ENCODE measurements at regions not wholly inside any gene's neighbourhood (a gene's known extent, or its start where the extent isn't known, plus 50 kb on each side); places are given as distances from the start of the nearest gene placed in this dataset.
"Not testable (repeated sequence)": the region's sequence is repeated elsewhere in the genome, so short reads cannot be mapped to it uniquely, and the experiment has no call there.

GRCh38 chr4:120200573-120201110, 134.0 kb upstream of the MAD2L1 start:
- DNase-seq, result not testable (repeated sequence)

DNA sequence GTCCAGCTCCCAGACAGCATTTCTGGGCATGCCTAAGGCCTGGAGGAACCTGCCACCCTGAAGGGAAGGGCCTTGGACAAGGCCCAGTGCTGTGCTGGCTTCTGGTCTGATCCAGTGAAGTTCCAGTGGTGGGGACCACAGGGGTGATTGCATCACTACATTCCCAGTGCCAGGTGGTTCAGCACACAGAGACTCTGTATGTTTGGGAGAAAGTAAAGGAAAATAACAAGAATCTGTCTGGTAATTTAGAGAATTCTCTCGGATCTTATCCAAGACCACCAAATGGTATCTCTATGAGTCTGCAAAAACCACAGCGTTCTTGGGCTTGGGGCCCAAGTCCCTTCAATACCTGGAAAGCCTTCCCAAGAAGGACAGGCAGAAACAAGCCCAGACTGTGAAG, 131.8 kb upstream of the MAD2L1 start:
- no peak for DNase-seq

- no peak for DNase-seq
Observed at GRCh38 chr4:120177603-120178002, 111.0 kb upstream of the MAD2L1 start.

DNA sequence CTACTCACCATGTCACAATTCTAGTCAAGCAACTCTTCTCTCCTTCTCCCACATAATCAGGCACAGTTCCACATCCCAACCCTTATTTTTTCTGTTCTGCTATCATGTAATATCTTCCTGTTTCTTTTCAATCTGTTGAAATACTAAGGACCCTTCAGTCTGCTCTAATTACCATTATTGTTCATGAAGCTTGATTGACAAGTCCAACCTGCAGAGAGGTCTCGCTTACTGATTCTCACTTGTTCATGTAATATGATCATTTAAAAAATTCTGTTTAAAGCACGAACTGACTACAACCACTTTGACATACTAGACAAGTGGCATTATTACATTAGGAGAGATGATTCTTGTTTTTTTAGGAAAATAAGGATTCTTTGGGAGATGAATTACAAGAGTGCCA, 108.6 kb upstream of the MAD2L1 start:
- no peak for DNase-seq

DNA sequence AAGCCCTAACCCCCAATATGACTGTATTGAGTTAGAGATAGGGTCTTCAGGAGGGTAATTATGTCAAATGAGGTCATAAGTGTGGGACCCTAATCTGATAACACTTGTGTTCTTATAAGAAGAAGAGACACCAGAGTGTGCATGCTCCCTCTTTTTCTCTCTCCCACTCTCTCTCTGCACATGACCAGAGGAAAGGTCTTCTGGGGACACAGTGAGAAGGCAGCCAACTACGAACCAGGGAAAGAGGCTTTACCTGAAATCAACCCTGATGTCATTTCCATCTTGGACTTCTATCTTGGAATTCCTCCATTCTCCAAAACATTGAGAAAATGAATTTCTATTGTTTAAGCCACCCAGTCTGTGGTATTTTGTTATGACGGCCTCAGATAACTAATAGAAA, 97.2 kb upstream of the MAD2L1 start:
- DNase-seq, result no peak

DNA sequence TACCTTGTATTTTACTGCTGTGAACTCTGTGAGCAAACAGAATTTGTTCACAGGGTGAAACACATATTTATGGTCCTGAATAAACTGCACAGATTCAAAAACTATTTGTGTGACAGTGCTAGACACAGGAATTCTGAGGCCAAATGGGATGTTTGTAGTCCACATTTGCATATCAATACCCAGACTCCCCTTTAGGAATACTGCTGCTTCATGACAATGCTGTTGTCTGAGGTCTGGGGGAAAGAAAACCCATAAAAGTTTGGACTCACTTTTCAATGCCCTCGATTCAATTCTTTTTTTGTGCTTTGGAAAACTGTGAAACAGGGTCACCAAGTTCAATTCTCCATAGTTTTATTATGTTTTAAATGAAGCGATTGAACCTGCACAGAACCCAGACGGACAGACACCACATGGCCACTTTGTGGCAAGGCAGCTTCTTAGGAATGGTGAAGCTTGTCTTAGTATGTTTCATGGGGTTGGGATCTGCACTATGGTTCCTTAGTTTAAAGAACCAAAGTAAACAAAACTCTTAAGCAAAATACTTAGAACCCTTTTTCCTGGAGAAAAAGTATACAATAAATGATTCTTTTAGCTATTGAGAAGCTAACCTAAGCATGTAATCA, 92.3 kb upstream of the MAD2L1 start:
- DNase-seq, result no peak

GRCh38 chr4:120158046-120158445, 91.4 kb upstream of the MAD2L1 start:
- DNase-seq, result no peak

DNA sequence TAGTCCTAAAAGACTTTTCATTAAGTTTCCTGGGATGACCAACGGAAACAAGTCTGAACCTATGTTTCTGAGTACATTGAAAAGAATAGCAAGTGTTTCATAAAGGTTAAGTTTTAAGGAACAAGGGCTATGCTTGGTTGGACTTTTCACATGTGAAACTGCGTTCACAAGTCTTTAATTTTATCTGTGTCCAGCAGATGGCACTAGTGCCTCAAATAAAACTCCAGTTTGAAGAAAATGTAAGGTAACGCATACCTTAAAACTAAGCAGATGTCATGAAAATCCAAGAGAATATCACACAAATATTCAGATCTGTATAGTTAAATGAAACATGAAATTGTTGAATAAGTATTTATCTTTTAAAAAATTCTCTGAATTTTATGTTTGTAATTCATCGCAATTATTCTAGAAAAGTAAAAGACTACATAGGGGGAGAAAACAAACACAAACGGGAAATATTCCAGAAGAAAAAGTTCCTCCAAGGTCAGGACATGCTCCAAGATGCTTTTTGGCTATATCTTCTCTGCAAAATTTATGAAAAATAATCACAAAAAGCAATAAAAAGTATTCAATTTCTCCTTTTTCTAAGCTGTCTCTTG, 89.6 kb upstream of the MAD2L1 start:
- peak; percentile 65 to 70 for DNase-seq

- DNase-seq, result no peak
Observed at GRCh38 chr4:120155287-120155686, 88.6 kb upstream of the MAD2L1 start.

GRCh38 chr4:120144634-120145033, 78.0 kb upstream of the MAD2L1 start:
- DNase-seq, result no peak

GRCh38 chr4:120144041-120144440, 77.4 kb upstream of the MAD2L1 start:
- DNase-seq, result no peak

DNA sequence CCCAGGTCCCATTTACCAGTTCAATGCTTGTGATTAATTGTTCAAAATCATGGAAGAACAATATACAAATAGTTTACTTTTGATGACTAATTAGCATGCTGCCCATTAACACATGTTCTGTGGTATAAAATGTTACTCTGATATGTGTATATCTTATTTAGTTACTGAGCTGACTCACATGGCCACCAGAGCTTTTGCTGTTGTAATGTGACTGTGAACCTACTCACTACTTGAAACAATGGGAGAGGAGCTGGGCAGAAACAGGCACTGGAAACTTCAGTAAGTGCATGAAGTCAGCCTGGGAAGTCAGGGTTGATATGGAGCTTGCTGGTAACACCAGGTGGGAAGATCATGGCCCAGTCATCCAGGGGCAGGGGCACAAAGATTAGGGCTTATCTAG, 72.7 kb upstream of the MAD2L1 start:
- no peak for DNase-seq

- DNase-seq, result no peak
Observed at GRCh38 chr4:120132935-120133334, 66.3 kb upstream of the MAD2L1 start.

DNA sequence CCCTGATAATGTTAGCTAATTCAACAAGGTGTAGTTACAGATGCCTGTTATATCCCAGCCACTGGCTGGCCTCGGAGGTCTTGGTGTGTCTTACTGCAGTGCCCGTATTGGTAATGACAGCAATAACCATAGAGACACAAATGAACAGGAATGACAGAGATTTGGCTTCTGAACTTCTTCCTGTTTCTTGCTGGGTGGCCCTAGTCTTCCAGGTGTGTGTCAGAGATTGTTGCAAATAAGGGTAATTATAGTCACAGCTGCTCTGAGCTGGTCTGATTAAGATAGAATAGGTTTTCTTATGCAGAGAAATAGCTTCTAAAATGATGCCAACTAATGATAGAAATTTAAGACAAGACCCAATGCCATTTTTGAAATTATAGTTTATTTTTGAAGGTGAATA, 64.1 kb upstream of the MAD2L1 start:
- DNase-seq, result no peak
